ENCODE measurements at regions not wholly inside any gene's neighbourhood (a gene's known extent, or its start where the extent isn't known, plus 50 kb on each side); places are given as distances from the start of the nearest gene placed in this dataset.

- TF ChIP-seq, protein P1, sequence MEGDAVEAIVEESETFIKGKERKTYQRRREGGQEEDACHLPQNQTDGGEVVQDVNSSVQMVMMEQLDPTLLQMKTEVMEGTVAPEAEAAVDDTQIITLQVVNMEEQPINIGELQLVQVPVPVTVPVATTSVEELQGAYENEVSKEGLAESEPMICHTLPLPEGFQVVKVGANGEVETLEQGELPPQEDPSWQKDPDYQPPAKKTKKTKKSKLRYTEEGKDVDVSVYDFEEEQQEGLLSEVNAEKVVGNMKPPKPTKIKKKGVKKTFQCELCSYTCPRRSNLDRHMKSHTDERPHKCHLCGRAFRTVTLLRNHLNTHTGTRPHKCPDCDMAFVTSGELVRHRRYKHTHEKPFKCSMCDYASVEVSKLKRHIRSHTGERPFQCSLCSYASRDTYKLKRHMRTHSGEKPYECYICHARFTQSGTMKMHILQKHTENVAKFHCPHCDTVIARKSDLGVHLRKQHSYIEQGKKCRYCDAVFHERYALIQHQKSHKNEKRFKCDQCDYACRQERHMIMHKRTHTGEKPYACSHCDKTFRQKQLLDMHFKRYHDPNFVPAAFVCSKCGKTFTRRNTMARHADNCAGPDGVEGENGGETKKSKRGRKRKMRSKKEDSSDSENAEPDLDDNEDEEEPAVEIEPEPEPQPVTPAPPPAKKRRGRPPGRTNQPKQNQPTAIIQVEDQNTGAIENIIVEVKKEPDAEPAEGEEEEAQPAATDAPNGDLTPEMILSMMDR (IDR thresholded peaks at IDR 0.05): no peak
- TF ChIP-seq POLR2A (IDR thresholded peaks at IDR 0.05) (no peak), POLR2AphosphoS5 (IDR thresholded peaks at IDR 0.05) (no peak), EP300 (IDR thresholded peaks at IDR 0.05; ENCODE audit: low read depth) (no peak)
These were observed 355.1 kb upstream of the PTBP2 start for GRCh38 chr1:96366516-96366915.
